K562 (cell line): ENCODE measurements at regions not wholly inside any gene's neighbourhood (a gene's known extent, or its start where the extent isn't known, plus 50 kb on each side); places are given as distances from the start of the nearest gene placed in this dataset.

Experiments
- BRCA1 ChIP-seq, 2 experiments: fragments of 450-650 bp in 1 of 2; sonication (generic) in 1 of 2; formaldehyde crosslinking in 1 of 2; IDR thresholded peaks; 2 replicates each; pipeline versions ENCODE4 v1.5.0 to v1.6.1; 2017 to 2020; ENCODE audit warnings: mild to moderate bottlenecking in 1 of 2, missing genetic modification reagents in 1 of 2
- C11orf30 ChIP-seq: fragments of 450-650 bp; IDR thresholded peaks from 2 replicates; pipeline ENCODE4 v1.6.1; 2016; ENCODE audit warnings: low read depth, mild to moderate bottlenecking
- EWSR1 ChIP-seq: fragments of 450-650 bp; IDR thresholded peaks from 2 replicates; pipeline ENCODE4 v1.6.1; 2018; ENCODE audit warnings: borderline replicate concordance, mild to moderate bottlenecking, low read depth, moderate library complexity; ENCODE audit not compliant: partially characterized antibody
- HLTF ChIP-seq: fragments of 450-650 bp; IDR thresholded peaks from 2 replicates; pipeline ENCODE4 v1.6.1; 2016
- IFI16 ChIP-seq: fragments of 250-450 bp; sonication (Bioruptor Pico); IDR thresholded peaks from 2 replicates; pipeline ENCODE4 v2.1.2; 2022; ENCODE audit warnings: mild to moderate bottlenecking, inconsistent platforms
- KDM2B ChIP-seq: fragments of 250-450 bp; sonication (Bioruptor Pico); IDR thresholded peaks from 2 replicates; pipeline ENCODE4 v1.8.0; 2021; ENCODE audit warnings: mild to moderate bottlenecking, moderate library complexity
- KLF6 ChIP-seq: fragments of 250-450 bp; sonication (Bioruptor Pico); IDR thresholded peaks from 2 replicates; pipeline ENCODE4 v1.4.0; 2020; ENCODE audit warnings: mild to moderate bottlenecking, moderate library complexity, borderline replicate concordance
- MED1 ChIP-seq: sonication (generic); formaldehyde crosslinking; IDR thresholded peaks from 2 replicates; pipeline ENCODE4 v1.8.1; 2023; ENCODE audit warnings: missing genetic modification reagents, borderline replicate concordance
- NBN ChIP-seq: fragments of 450-650 bp; IDR thresholded peaks from 2 replicates; pipeline ENCODE4 v1.6.1; 2016; ENCODE audit warnings: low read depth, mild to moderate bottlenecking
- NCOA6 ChIP-seq: fragments of 450-650 bp; IDR thresholded peaks from 2 replicates; pipeline ENCODE4 v1.6.1; 2017; ENCODE audit warnings: mild to moderate bottlenecking
- NCOR1 ChIP-seq: fragments of 450-650 bp; IDR thresholded peaks from 2 replicates; pipeline ENCODE4 v1.6.1; 2016; ENCODE audit warnings: mild to moderate bottlenecking, moderate library complexity
- NRF1 ChIP-seq, 2 experiments: fragments of 450-650 bp; IDR thresholded peaks in 1 of 2; conservative IDR thresholded peaks in 1 of 2; 2 replicates each; pipeline ENCODE4 v1.6.1; 2014; ENCODE audit warnings: mild to moderate bottlenecking in 2 of 2
- RFX7 ChIP-seq: fragments of 250-450 bp; sonication (Bioruptor Pico); IDR thresholded peaks from 2 replicates; pipeline ENCODE4 v1.5.1; 2021; ENCODE audit warnings: mild to moderate bottlenecking
- SOX6 ChIP-seq: fragments of 450-650 bp; IDR thresholded peaks from 2 replicates; pipeline ENCODE4 v1.6.1; 2014; ENCODE audit warnings: mild to moderate bottlenecking
- TEAD1 ChIP-seq, 2 experiments: fragments of 450-650 bp in 1 of 2; sonication (generic) in 1 of 2; formaldehyde crosslinking; IDR thresholded peaks; 2 replicates each; pipeline versions ENCODE4 v1.4.0 to v1.8.0; 2020 to 2022; ENCODE audit warnings: mild to moderate bottlenecking in 2 of 2, missing genetic modification reagents in 1 of 2
- TEAD2 ChIP-seq: fragments of 450-650 bp; IDR thresholded peaks from 2 replicates; pipeline ENCODE4 v1.6.1; 2016; ENCODE audit warnings: missing genetic modification characterization, control low read depth, missing compliant biosample characterization
- TSHZ1 ChIP-seq: fragments of 250-450 bp; sonication (Bioruptor Pico); IDR thresholded peaks from 2 replicates; pipeline ENCODE4 v1.4.0; 2020; ENCODE audit warnings: mild to moderate bottlenecking, moderate library complexity
- YBX1 ChIP-seq: fragments of 450-650 bp; IDR thresholded peaks from 2 replicates; pipeline ENCODE4 v1.7.1; 2016; ENCODE audit warnings: mild to moderate bottlenecking
- ZNF197 ChIP-seq: fragments of 200-800 bp; sonication (Bioruptor generic); IDR thresholded peaks from 2 replicates; pipeline ENCODE4 v1.6.1; 2016; ENCODE audit warnings: low read depth, missing genetic modification characterization, missing compliant biosample characterization
- ZNF561 ChIP-seq: fragments of 450-650 bp; formaldehyde crosslinking; conservative IDR thresholded peaks from 2 replicates; pipeline ENCODE4 v1.4.0; 2020; ENCODE audit warnings: mild to moderate bottlenecking, moderate library complexity
- TF ChIP-seq, protein P1 (sequence below): sonication (generic); formaldehyde crosslinking; IDR thresholded peaks from 2 replicates; pipeline ENCODE4 v1.8.1; 2023; ENCODE audit warnings: mild to moderate bottlenecking, missing genetic modification reagents
- TF ChIP-seq, protein P2 (sequence below): fragments of 250-450 bp; sonication (Bioruptor Pico); IDR thresholded peaks from 2 replicates; pipeline ENCODE4 v1.5.1; 2021; ENCODE audit warnings: mild to moderate bottlenecking
- TF ChIP-seq, protein P3 (sequence below): fragments of 250-450 bp; sonication (Bioruptor Pico); IDR thresholded peaks from 2 replicates; pipeline ENCODE4 v1.6.1; 2021; ENCODE audit warnings: mild to moderate bottlenecking

GRCh38 chr9:129495620-129496472, 125.1 kb downstream of the C9orf50 start (continued):
- TF ChIP-seq, protein P1, sequence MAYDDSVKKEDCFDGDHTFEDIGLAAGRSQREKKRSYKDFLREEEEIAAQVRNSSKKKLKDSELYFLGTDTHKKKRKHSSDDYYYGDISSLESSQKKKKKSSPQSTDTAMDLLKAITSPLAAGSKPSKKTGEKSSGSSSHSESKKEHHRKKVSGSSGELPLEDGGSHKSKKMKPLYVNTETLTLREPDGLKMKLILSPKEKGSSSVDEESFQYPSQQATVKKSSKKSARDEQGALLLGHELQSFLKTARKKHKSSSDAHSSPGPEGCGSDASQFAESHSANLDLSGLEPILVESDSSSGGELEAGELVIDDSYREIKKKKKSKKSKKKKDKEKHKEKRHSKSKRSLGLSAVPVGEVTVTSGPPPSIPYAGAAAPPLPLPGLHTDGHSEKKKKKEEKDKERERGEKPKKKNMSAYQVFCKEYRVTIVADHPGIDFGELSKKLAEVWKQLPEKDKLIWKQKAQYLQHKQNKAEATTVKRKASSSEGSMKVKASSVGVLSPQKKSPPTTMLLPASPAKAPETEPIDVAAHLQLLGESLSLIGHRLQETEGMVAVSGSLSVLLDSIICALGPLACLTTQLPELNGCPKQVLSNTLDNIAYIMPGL (CRISPR knock-in tag): no peak
- TF ChIP-seq TEAD1 (CRISPR knock-in tag; IDR thresholded peaks at IDR 0.05) (no peak), ZNF197 (no peak), NCOR1 (no peak), HLTF (no peak), TEAD2 (tag) (no peak), ZNF561 (CRISPR knock-in tag) (no peak), C11orf30 (no peak), MED1 (CRISPR knock-in tag) (no peak), RFX7 (no peak), TSHZ1 (CRISPR knock-in tag) (no peak), EWSR1 (no peak), KDM2B (no peak), YBX1 (no peak), IFI16 (CRISPR knock-in tag) (no peak), NCOA6 (no peak), NBN (no peak; the same call in 1 of the 2 replicates), BRCA1 (IDR thresholded peaks at IDR 0.05) (no peak), BRCA1 (CRISPR knock-in tag; IDR thresholded peaks at IDR 0.05) (no peak), KLF6 (CRISPR knock-in tag) (no peak), SOX6 (no peak), NRF1 (conservative IDR thresholded peaks at IDR 0.05 in 1 of 2, IDR thresholded peaks at IDR 0.05 in 1 of 2) (peak in 1 of 2 experiments; percentile 6; a peak in 1 of 4 replicates)
- TF ChIP-seq, protein P2, sequence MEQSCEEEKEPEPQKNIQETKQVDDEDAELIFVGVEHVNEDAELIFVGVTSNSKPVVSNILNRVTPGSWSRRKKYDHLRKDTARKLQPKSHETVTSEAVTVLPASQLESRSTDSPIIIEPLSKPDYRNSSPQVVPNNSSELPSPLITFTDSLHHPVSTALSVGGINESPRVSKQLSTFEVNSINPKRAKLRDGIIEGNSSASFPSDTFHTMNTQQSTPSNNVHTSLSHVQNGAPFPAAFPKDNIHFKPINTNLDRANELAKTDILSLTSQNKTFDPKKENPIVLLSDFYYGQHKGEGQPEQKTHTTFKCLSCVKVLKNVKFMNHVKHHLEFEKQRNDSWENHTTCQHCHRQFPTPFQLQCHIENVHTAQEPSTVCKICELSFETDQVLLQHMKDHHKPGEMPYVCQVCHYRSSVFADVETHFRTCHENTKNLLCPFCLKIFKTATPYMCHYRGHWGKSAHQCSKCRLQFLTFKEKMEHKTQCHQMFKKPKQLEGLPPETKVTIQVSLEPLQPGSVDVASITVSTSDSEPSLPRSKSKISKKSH (CRISPR knock-in tag): no peak
- TF ChIP-seq, protein P3, sequence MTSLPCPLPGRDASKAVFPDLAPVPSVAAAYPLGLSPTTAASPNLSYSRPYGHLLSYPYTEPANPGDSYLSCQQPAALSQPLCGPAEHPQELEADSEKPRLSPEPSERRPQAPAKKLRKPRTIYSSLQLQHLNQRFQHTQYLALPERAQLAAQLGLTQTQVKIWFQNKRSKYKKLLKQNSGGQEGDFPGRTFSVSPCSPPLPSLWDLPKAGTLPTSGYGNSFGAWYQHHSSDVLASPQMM (CRISPR knock-in tag): no peak
